ENCODE measurements at regions not wholly inside any gene's neighbourhood (a gene's known extent, or its start where the extent isn't known, plus 50 kb on each side); places are given as distances from the start of the nearest gene placed in this dataset.

GRCh38 chr13:88000239-88000638 is 329.1 kb downstream of the SLITRK5 start:
- no peak for TF ChIP-seq GATA2 (IDR thresholded peaks at IDR 0.05; ENCODE audit: low read depth, low read length)
- no peak for TF ChIP-seq GATA3 (IDR thresholded peaks at IDR 0.05; ENCODE audit: low read depth, low read length)

Measured in SH-SY5Y (cell line).